NCI-H1092 treated with DMSO at 0.1 percent for 48 hours (cell line): ENCODE measurements at regions not wholly inside any gene's neighbourhood (a gene's known extent, or its start where the extent isn't known, plus 50 kb on each side); places are given as distances from the start of the nearest gene placed in this dataset.
"Not testable (repeated sequence)": the region's sequence is repeated elsewhere in the genome, so short reads cannot be mapped to it uniquely, and the experiment has no call there.

ENCODE experiments used
- DNase-seq: peaks from one replicate; lab custom pipeline; 2025; lab: John Stamatoyannopoulos, UW

DNA sequence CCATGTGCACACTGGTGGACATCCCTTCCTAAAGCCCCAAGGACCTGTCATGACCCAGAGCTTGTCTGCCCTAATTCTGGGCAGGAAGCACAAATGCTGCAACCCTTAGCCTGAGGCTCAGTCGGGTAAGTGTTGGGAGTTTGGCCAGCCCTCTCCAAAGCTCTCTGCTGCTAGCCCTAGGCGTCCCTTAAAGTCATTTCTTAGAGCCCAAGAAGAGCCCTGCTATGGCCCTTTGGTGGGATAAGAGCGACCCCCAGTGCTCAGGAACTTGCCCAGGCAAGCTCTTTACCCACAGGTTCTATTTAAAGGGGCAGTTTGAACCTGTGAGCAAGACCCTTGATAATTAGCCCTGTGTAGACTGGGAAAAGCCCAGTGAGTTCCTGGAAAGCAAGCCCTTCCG lies 356.8 kb downstream of the RRAGC start:
- no peak for DNase-seq

DNA sequence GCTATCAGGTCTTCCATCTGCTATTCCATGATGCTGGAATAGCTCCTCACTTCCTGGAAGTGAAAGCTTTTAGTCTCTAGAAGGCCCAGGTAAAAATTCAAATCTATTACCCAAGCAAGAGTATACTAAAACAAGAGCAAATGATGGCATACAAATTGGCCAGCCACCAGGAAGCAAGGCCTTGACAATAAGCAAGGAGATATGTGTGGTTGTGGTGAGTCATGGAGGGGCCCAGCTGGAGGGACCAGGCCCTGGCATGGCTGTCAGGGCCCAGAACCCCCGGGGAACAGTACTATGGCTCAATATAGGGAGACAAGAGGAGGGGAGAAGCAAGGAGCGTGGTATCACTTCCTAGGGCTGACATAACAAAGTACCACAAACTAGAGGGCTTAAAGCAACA lies 358.7 kb downstream of the RRAGC start:
- no peak for DNase-seq

DNA sequence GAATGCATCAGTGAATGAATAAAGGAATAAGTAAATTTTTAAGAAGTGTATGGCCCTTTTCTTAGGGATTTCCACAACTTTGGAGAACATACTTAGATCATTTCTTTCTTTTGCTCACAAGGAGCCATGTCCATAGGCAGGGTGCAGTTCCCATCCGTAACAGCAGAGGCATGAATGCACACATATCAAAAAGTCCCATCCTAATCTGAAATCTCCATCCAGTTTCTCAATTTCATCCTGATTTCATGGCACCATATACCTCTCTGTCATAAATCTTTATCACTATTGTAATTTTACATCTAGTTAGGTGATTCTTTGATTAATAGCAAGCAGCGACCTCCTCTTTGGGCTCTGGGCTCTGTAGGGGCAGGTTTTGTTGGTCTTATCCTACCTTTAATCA lies 359.2 kb downstream of the RRAGC start:
- DNase-seq, result no peak

DNA sequence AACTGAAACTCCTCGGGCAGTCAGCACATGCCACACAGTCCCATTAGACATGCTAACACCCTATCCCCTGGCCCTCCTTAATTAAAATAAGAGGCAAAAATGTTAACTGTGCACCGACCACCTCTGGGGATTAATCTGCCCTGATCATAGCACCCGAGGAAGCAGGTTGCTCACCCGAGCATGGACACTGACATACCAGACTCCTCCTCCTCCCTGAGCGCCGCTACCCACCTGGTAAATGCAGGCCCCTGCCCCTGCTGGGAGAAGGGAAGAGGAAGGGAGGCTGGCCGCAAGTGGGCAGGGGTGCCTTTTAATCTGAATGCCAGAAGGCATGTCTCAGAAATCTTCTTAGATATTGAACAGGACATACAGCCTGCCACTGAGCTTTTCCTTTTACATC lies 360.9 kb downstream of the RRAGC start:
- no peak for DNase-seq

DNA sequence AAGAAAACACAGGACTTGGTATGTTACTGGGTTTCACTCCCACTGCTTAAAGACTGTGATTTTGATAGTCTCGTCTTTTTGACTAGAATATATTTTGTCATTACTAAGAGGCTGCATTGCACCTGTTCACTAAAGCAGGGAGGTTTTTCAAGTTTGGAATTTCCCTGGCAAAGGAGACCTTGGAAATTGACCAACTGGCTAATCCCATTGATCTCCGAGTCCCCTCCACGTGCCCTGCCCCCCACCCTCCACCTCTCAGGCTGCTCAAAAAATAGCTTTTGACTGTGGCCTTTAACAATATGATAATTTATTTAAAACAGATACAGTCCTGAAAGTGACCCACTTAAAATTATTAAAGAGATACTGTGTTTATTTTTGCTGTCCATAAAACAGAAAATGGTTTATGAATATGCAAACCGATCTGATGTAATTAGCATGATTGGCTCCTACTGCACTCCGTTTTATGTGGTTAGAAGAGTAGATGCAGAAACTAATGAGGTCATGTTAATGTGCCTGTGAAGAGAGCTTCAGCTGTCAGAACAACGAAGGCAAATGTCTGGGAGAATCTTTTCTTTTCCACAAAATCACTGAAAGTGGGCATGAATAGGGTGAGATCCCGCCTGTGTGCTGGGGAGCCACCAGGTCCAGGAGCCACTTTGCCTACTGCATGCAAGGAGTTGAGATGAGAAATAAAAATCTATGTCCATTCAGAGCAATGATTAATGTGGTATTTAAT lies 361.5 kb downstream of the RRAGC start:
- no peak for DNase-seq

DNA sequence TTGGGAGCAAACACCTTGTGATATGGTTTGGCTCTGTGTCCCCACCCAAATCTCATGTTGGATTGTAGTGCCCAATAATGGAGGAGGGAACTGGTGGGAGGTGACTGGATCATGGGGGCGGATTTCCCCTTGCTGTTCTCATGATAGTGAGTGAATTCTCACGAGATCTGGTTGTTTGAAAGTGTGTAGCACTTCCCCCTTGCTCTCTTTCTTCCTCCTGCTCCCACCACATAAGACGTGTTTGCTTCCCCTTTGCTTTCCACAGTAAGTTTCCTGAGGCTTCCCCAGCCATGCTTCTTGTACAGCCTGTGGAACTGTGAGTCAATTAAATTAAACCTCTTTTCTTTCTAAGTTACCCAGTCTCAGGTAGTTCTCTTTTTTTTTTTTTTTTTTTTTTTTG lies 366.3 kb downstream of the RRAGC start:
- not testable (repeated sequence) for DNase-seq

DNA sequence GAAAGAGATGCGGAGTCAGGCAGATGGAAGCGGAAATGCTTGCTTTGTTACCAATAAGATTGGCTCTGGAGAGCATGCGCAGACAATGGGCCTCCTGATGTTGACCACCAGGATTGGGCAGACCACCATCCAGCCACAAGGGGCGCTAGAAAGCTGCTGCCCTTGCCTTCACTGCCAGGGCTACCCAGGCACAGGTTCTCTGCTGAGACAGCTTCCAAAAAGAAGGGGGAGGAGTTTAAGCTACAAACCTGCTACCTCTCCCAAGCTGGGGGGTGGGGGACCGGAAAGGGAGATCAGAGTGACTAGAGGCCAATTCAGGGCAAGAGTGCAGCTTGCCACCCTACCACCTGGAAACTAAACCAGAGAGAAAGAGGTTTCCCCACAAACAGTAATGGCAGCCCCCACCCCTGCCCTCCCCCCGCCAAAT lies 369.7 kb downstream of the RRAGC start:
- no peak for DNase-seq

DNA sequence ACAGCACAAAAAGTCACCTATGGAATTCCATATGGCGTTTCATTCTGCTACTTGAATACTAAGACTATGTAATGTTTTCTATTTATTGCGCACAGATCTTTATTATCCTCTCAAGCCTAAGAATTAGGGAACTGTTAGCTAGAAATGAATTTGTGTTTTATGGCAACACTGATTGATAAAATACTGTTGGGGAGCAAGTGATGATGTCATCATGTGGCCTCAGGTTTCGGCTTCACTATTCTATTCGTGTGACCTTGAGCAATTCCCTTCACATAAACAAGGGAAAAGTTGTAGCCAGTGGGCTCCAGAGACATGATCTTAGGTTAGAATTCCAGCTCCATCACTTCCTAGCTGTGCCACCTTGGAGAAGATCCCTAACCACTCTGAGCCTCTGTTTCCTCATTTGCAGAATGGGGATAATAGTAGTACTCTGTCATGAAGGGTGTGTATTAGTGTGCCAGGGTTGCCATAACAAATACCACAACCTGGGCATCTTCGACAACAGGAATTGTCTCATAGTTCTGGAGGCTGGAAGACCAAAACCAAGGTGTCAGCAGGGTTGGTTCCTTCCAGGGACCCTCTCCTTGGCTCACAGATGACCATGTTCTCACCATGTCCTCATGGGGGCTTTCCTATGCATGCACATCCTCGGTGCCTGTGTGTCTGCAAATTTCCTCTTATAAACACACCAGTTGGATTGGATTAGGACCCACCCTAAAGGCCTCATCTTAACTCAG lies 371.2 kb downstream of the RRAGC start:
- DNase-seq, result no peak

DNA sequence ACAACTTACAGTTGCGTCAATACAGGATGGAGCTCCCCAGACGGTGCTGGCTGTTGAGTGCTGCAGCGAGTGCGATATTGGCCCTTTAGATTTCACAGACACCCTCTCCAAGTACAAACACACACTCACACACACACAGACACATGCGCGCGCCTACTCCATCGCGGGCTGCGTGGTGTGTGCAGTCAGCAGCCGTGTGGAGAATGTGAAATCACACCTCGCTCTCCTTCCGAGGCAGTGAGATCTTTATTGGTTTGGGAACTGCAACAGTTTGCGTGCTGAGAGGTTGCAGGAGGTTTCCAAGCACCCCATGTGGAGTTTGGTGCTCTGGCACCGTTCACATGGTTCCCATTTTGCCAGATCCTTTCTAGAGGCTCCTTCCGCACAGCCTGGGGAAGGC lies 372.2 kb downstream of the RRAGC start:
- no peak for DNase-seq

DNA sequence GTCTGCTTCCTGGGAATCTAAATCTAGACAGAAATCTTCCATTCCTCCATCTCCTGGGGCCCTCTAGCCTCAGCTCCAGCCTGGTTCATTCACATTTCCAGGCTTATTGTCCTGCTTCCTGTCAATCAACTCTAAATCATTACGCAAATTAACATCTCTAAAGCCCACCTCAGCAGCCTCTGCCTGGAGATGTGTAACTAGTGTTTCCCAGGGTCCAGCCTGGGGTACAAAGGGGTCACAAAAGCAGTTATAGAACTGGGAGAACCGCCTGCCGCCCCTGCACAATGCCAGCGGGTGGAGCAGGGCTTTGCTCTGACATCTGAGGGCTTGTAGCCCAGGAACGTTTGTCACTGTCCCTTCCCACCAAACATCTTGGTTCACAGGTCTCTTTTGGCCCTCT lies 373.5 kb downstream of the RRAGC start:
- no peak for DNase-seq

DNA sequence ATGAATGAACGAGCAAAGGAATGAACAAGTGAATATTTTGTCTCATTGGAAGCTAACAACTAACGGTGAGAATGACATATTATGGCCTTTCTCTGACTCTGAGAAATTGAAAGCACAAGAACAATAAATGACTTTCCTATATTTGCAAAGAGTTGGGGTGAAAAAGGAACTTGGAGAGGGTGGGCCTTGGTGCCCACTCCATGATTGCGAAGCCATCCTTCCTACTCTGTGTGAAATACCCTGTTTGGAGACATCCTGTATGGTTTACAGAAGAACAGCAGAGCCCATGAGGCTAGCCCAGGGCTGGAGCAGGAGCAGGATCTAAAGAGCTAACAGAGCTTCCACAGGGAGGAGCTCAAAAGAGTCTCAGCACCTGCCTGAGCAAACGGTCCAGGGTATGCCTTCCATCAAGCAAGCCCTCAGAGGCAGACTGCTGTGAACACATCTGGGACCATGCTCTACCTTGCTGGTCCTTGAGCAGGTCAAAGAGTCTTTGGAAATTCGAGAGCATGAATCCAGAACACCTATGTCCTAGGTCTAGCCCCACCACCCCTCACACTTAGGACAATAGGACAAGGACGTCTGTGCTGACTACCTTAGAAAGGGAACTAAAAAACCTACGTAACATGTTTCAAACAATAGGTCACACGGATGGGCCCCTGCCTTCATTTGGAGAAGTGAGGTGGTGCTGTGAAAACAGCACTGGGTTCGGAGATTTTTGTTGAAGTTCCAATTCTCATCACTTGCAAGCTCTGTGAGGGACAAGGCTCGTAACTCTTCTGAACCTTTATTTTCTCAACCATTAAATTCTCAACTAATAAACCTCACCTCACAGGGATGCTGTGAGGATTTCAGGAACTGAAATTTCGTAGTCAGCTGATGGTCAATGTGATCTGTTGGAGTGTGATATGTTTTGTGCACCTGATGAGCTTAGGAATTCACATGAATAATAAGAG lies 377.4 kb downstream of the RRAGC start:
- no peak for DNase-seq

DNA sequence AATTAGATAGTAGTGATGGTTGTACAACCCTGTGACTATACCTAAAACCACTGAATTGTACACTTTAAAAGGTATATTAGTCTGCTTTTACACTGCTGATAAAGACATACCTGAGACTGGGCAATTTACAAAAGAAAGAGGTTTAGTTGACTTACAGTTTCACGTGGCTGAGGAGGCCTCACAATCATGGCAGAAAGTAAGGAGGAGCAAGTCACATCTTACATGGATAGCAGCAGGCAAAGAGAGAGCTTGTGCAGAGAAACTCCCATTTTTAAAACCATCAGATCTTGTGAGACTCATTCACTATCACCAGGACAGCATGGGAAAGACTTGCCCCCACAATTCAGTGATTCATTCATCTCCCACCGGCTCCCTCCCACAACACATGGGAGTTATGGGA lies 379.9 kb downstream of the RRAGC start:
- not testable (repeated sequence) for DNase-seq

DNA sequence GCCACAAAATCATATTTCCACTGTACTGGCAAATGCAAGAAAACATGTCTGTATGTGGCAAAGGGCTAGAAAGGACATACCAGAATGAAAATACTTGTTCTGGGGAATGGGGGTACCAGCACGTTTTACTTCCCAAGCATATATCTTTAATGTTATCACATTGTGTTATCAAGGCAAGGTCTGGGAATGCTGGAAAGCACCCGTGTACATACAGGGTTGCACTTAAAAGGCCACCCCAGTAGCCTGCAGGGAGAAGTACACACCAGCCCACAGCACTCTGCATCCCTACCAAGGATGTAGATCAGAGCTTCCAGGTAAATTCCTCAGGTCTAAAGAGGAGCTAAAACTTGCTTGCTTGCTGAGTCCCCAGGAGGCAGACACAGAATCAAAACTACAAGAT lies 381.8 kb downstream of the RRAGC start:
- no peak for DNase-seq

DNA sequence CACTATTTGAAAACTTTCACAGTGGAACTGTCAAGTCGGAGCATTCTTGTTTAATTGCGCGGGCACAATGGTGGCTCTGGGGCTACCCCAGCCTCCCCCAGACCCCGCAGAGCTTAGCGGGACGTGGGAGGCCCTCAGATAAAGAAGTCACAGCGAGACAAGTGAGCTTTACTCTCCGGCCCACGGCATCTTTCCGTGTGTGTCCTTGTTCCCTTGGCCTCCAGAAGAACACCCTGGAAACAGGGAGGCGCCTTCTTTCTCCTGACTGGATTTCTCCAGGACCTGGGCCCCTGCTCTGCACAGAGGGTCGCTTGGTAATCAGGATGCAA lies 382.8 kb downstream of the RRAGC start:
- DNase-seq, result no peak

DNA sequence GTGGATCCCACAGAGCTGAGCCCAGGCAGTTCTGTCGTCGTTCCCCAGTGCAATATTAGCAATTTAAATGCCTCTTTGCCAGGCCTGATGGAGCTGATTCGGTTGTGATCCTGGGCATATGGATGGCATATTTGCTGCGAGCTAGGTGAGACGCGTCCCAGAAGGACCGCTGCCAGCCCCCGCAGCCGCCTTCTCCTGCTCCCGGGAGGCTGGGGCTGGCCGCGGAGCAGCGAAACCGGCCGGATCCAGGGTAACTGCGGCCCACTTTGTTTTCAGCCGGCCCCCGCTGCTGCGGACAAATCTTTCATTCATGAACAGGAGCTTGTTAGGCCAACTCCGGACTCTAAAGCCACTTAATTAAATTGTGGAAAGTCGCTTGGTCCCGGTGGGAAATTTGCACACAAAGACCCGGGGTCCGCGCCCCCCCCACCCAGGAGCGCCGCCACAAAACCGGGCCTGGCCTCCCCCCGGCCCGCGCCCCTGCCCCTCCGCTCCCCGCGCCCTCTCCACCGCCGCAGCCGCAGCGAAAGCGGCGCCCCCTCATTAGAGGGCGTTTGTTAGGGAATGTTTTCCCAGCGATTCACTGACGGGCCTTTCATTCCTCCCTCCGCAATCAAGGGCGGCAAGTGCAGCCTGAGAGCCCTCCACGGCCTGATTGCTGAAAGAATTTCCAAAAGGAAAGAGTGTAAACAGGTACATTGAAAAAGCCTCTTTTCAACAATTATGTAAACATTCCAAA lies 383.3 kb downstream of the RRAGC start:
- no peak for DNase-seq

DNA sequence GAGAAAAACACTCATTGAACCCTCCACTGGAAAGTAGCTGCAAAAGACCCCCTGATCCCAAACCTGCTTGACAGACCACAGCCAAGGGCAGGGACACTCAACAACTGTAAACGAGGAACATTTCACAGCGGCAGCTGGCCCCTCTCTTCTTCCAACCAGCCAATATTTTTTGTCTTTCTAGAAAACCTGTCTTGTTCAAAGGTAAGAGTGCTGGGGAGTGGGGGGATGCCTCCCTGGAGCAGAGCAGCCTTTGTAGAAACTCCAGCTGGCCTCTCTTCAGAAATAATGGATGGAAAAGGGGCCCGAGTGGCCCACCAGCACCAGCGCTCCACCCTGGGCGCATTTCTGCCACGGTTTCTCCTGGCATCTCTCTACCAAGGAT lies 384.0 kb downstream of the RRAGC start:
- no peak for DNase-seq

DNA sequence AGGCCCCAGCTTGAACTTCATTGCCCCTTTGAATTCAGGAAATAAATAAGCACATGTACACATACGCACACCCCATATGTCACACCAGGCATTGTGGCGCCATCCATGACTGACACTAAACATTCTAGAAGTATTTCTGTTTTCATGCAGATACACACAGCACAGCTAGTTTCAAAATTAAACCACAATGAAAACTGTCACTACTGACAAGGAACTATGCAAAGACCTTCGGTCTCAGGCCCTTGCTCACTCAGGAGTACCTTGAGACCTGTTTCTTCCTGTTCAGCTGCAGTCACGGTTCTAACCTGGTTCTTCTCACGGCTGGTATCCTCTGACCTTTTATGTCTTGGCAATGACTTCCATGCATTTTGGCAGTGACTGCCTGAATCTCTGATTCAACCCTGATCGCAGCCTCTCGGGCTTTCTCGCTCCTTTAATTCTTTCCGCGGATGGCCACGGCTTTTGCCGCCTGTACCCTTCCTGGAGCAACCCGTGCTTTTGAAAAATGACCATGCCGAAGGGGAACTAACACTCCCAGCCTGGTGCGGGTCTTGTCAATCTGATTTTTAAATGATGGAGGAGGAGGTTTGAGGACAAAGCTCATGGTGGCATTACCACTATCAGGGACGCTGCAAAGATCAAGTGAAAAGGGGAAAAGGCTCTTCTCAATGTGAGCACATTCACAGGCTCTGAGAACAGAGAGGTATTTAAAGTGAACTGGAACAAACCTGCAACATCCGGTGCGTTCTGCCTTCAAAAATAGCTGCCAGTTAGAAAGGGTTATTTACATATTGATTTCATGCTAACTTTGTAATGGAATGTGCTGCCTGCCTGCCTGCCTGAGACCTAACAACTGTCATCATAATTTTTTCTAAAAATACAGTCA lies 384.6 kb downstream of the RRAGC start:
- no peak for DNase-seq

DNA sequence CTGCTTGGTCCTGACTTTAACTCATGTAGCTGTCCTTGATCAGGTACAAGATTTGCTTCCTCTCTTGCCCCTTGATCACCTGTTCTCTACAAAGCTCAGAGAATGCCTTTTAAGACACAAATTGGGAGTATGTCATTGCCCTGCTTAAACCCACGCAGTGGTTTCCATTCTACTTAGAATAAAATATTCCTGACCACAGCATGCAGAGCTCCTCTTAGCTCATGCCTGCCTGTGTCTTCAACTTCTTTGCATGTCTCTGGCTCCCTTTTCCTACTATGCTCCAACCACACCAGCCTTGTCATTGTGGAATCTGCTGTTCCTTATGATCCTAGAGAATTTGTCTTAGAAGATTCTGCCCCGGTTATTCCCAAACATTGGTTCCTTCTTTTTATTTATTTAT lies 393.1 kb downstream of the RRAGC start:
- no peak for DNase-seq

DNA sequence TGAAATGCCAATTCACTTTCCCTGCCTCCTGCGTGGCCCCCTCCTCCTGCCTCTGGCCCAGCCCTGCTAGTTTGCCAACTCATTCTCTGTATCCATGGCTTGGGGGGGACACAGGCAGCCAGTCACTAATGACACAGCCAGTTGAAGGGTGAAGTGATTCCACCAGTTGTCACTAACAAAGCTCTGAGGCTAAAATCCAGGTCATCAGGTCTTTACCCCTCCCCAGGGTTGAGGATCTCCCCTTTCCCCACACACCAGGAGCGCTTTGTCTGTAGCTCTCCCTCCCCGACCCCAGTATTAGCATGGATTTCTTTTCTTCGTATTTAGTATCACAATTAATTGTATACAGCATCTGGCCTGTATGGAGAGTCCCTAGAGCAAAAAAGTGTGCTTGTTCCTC lies 394.1 kb downstream of the RRAGC start:
- DNase-seq, result no peak

DNA sequence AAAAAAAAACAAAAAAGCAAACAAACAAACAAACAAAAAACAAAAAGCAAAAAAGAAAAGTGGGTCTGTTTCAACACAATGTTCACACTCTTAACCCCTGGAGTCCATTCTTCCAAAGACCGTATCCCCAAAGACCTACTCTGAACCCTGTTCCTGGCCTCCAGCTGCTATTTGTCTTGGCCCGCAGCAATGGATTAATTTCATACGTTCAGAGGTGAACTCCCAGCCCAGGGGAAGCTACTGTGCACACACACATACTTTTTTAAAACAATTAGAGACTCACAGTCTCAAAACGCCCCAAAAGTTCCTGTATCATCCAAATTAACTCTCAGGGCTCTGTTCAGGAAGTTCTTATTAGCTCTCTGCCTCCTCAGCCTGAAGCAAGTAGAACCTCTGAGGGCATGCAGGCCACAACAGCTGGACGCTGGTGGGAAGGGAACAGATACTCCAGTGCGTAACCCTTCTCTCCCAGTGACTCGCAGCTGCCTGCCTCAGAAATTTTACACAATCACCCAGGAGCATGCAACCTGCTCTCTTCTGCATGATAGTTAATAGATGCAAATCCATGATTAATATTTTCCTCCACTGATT lies 395.4 kb downstream of the RRAGC start:
- no peak for DNase-seq

DNA sequence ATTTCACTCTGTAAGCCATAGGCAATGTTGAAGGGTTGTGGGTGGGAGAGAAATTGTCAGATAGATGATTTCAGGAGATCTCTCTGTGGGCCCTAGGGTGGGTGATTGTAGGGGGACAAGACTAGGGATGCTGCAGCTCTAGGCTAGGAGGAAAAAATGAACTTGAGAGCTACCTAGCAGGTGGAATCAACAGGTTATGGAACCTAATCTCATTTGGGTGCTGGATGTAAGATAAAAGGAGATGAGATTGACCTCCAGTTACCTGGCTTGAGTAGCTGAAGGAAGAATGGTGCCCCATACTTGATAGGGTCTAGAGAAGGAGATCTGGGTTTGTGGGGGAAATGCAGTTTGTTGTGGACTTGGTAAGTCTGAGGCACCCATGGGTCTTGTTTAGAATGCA lies 396.5 kb downstream of the RRAGC start:
- DNase-seq, result no peak
